NK-92 treated with Interleukin-12 subunit alpha and Interleukin-12 subunit beta, amount 100 ng/mL, for 24 hours (cell line): ENCODE measurements at regions not wholly inside any gene's neighbourhood (a gene's known extent, or its start where the extent isn't known, plus 50 kb on each side); places are given as distances from the start of the nearest gene placed in this dataset.

Experiments
- DNase-seq: peaks from one replicate; lab custom pipeline; 2025; lab: John Stamatoyannopoulos, UW

DNA sequence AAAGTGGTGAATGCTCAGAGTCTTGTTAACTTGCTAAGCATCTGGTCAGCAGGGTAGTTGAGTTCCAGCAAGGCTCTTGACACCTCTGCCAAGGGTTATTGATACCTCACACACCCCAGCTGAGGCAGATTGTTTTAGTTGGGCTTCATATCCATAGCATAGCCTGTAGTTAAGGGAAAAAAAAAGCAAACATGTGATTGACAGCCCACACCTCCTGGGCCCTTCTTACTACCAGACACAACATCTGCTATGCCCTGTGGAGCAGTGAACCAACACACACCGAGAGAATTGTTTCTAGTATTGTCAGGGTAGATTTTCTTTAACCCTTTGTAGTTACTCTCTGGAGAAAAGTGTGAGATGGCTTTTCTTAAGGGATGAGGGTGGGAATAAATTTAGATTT lies 697.0 kb upstream of the POU3F2 start:
- DNase-seq, result no peak

- DNase-seq, result no peak
Measured at GRCh38 chr6:98142839-98143238, 691.5 kb upstream of the POU3F2 start.

DNA sequence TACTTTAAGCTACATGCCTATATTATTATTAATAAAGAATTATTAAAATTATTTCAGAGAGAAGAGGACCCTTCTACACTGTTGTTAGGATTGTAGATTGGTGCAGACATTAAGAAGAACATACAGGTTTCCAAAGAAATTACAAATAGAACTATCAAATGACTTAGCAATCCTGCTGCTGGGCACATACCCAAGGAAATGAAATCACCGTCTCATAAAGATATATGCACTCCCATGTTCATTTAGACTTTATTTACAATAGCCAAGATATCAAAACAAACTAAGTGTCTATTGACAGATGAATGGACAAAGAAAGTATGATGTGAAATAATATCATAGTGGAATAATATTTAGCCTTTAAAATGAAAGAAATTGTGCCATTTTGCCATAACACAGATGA lies 687.7 kb upstream of the POU3F2 start:
- DNase-seq, result no peak

DNA sequence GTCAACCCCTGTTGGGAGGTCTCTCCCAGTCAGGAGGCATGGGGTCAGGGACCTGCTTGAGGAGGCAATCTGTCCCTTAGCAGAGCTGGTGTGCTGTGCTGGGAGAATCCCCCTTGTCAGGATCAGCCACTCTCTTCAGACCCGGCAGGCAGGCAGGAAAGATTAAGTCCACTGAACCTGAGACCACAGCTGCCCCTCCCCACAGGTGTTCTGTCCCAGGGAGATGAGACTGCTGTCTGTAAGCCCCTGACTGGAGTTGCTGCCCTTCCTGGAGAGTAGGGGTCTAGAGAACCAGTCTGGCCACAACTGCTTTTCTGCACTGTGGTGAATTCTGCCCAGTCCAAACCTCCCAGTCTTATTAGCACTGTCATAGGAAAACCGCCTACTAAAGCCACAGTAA lies 677.8 kb upstream of the POU3F2 start:
- DNase-seq, result no peak

DNA sequence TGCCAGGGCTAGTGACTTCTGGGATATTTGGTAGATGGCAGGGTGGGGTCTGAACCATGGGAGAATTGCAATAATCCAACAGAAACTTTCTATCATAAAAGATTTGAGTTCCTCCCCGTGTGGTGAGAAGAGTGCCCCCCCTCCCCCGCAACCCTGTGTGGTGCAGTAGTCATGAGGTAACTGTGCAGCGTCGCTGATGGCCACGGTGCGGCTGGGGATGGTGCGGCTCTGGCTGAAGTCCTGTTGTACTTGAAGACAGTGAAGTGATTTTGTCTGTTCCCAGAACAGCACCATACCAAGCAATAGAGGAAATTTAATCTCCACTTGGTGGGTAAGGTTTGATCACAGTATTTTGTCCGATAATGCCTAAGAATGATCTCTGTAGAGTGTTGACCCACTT lies 654.8 kb upstream of the POU3F2 start:
- DNase-seq, result no peak

- no peak for DNase-seq
Measured at GRCh38 chr6:98200084-98200483, 634.3 kb upstream of the POU3F2 start.

GRCh38 chr6:98203170-98203806 lies 631.1 kb upstream of the POU3F2 start:
- no peak for DNase-seq

- no peak for DNase-seq
Measured at GRCh38 chr6:98212468-98212867, 621.9 kb upstream of the POU3F2 start.

DNA sequence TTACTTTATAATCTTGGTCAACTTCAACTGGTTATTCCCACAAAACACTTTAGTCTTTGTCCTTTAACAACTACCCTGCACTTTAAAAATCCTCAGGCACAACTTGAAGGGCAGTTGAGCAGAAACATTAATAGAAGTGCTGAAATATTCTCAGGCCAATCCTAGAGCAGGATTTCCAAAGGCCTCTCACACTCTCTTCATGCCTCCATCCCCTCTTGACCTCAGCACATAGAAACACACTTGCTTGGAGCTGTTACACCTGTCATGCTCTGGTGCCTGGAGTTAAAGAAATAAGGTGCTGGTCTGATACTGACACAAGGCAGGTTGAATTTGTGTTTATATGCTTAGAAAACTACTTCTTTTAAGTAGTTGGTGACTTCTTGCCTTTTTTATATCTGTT lies 618.8 kb upstream of the POU3F2 start:
- DNase-seq, result no peak

- DNase-seq, result no peak
Measured at GRCh38 chr6:98230250-98230649, 604.1 kb upstream of the POU3F2 start.

GRCh38 chr6:98239057-98239456 lies 595.3 kb upstream of the POU3F2 start:
- no peak for DNase-seq

DNA sequence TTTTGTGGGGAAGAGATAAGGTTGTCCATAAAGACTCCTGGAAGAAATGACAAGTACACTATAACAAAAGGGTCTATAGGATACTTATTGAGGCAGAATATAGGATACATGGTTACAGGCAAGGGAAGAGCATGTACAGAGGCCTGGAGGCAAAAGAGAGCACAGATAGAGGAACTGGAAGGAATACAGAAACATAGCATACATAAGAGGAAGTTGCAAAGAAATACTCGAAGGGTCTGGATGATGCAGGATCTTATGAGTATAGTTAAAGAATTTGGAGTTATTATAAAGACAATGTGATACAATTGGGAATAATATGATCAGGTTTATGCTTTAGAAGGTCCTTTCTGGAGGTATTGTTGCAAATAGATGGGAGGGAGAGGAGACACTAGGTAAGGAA lies 592.7 kb upstream of the POU3F2 start:
- DNase-seq, result no peak

DNA sequence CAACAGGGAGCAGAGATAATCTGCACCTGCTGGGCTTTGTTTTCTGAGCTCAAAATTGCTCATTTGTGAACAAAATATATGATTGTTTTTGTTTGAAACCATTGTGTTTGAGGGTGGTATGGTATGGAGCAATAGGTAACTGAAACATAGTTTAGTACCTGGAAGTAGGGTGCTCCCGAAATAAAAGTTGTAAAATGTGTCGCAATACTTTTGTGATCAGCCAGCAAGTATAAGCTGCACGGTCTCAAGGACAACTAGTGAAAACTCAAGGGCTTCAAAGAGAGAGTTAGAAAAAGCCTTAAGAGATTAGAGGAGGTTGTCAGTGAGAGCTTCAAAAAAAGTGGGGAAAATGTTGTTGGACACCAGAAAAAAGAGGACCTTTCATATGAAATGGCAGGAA lies 579.8 kb upstream of the POU3F2 start:
- no peak for DNase-seq

- DNase-seq, result no peak
Measured at GRCh38 chr6:98260382-98260781, 574.0 kb upstream of the POU3F2 start.

DNA sequence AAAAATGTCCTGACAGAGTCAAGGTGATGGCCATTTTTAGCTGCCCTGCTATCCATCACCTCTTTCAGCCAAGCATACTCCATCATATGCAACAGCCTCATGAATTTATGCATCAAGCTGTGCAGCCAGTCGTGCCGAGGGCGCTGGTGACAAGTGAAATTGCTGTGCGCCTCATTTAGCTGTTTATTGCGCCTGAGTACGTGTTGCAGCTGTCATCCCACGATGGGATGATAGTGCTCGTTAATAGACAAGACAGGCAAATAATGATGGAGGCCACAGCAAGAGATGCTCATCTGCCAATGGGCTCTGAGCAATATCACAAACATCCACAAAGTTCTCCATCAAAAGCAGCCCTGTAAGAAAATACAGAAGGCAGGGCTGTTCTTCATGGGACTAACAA lies 562.3 kb upstream of the POU3F2 start:
- DNase-seq, result no peak

GRCh38 chr6:98274691-98275090 lies 559.7 kb upstream of the POU3F2 start:
- DNase-seq, result no peak

DNA sequence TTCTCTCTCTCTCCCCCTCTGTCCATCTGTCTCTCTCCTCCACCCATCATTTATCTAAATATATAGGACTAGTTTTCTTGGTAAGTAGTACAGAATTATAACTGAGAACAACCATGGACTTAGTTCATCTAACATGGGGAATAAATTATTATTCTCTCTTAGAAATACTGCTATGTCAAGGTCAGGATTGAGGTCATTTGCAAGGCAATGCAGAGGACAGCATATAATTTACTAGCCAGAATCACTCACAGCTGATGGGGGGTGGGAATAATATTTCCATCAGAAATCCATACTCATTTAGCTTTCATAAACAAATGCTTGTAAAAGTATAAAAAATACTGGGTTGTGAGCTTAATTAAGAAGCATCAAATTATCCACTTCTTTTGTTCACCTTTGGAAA lies 553.9 kb upstream of the POU3F2 start:
- no peak for DNase-seq

DNA sequence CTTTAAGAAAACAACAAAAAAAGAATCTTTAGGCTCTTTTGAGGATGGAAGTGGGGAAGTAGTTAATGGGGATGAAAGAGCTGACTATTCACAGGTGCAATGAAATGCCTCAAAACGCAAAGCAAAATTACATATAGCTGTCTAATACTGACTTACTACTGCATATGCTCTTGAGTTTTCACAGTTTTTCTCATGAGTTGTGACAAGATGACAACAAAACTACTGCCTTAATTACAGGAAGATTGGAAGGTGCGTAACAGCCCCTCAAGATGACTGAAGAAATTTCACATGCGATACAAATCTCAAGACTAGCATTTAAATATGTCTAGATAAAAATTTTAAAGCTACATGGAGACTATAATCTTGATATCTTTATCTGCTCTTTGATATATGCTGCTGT lies 547.8 kb upstream of the POU3F2 start:
- no peak for DNase-seq

GRCh38 chr6:98287876-98288275 lies 546.5 kb upstream of the POU3F2 start:
- DNase-seq, result no peak

DNA sequence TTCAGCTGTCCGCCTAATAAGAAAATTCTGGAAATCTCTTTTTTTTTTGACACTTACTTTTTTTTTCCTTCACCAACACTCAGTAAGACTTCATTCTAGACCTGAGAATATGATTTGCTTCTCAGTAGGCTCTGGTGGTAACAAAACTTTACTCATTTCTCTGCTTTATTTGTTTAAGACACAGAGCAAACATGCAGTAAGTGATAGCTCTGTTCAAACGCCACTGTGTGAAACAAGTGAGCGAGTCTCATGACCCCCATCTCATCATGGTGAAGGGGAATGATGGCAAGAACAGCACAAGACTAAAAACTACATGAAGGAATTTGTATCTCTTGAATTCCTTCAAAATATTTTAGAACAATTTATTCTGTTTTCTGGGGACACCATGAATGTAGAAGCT lies 541.6 kb upstream of the POU3F2 start:
- no peak for DNase-seq

- no peak for DNase-seq
Measured at GRCh38 chr6:98295515-98296175, 538.7 kb upstream of the POU3F2 start.

GRCh38 chr6:98308564-98308963 lies 525.8 kb upstream of the POU3F2 start:
- DNase-seq, result no peak

DNA sequence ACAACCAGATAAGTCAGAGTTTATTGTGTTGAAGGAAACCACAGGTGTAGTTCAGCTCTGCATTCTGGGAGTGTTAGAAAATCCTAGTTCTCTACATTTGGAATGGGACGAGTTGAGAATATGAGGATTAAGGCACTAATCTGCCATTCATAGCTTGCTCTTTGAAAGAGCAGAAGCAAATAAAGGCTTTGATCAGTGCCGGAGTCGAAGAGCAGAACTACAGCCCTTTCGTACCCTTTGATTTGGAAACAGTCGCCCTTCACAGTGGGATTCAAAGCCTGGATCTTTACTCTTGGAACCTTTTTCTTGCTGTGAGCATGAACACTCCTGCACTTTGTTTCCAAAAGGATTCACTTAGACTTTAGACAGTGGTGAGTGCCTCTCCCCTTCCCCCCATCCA lies 523.9 kb upstream of the POU3F2 start:
- DNase-seq, result no peak

- DNase-seq, result no peak
Measured at GRCh38 chr6:98323605-98324004, 510.8 kb upstream of the POU3F2 start.
